Endodermal cell (in vitro differentiated cells): ENCODE measurements at regions not wholly inside any gene's neighbourhood (a gene's known extent, or its start where the extent isn't known, plus 50 kb on each side); places are given as distances from the start of the nearest gene placed in this dataset.
A peak's percentile ranks its signal among the peaks of the same experiment; 100 is the strongest.

Experiments
- DNase-seq: peaks from one replicate; pipeline ENCODE4 v3.0.0-alpha.2; 2017
- H3K27ac ChIP-seq: 2 replicates; pipeline ENCODE4 v1.5.1; 2013; ENCODE audit warnings: mild to moderate bottlenecking, low read depth, low read length, moderate library complexity
- H3K27me3 ChIP-seq: 2 replicates; pipeline ENCODE4 v1.6.1; 2013; ENCODE audit warnings: mild to moderate bottlenecking, low read length, moderate library complexity; ENCODE audit not compliant: insufficient read depth, control insufficient read depth, poor library complexity, severe bottlenecking
- H3K36me3 ChIP-seq: 2 replicates; pipeline ENCODE4 v1.7.0; 2013; ENCODE audit warnings: mild to moderate bottlenecking, low read length, moderate library complexity; ENCODE audit not compliant: control insufficient read depth, insufficient read depth
- H3K4me1 ChIP-seq: one replicate; pipeline ENCODE4 v1.7.0; 2013; ENCODE audit warnings: low read length; ENCODE audit not compliant: control insufficient read depth, insufficient read depth
- H3K4me3 ChIP-seq: 2 replicates; pipeline ENCODE4 v1.5.1; 2013; ENCODE audit warnings: mild to moderate bottlenecking, low read length, moderate library complexity
- H3K9ac ChIP-seq: 2 replicates; pipeline ENCODE4 v1.6.1; 2013; ENCODE audit warnings: mild to moderate bottlenecking, low read length, moderate library complexity; ENCODE audit not compliant: poor library complexity, severe bottlenecking; ENCODE audit errors: extremely low read depth
- H3K9me3 ChIP-seq: 2 replicates; pipeline ENCODE4 v1.6.1; 2013; ENCODE audit warnings: mild to moderate bottlenecking, low read length, moderate library complexity; ENCODE audit not compliant: control insufficient read depth
- H3K27ac Mint-ChIP-seq: 2 replicates; pipeline ENCODE4 v1.8.0; 2020; ENCODE audit warnings: mixed read lengths
- H3K27me3 Mint-ChIP-seq: 2 replicates; pipeline ENCODE4 v1.8.0; 2021; ENCODE audit warnings: mild to moderate bottlenecking, mixed read lengths; ENCODE audit not compliant: insufficient read depth
- H3K36me3 Mint-ChIP-seq: 2 replicates; pipeline ENCODE4 v1.8.0; 2020; ENCODE audit warnings: low read depth, mixed read lengths
- H3K4me1 Mint-ChIP-seq: 2 replicates; pipeline ENCODE4 v1.8.0; 2020; ENCODE audit warnings: mixed read lengths
- H3K4me3 Mint-ChIP-seq: 2 replicates; pipeline ENCODE4 v1.8.0; 2020; ENCODE audit warnings: mild to moderate bottlenecking, moderate library complexity, mixed read lengths
- H3K9me3 Mint-ChIP-seq: 2 replicates; pipeline ENCODE4 v1.8.0; 2020; ENCODE audit warnings: mild to moderate bottlenecking, mixed read lengths
- CTCF ChIP-seq: fragments of 200-600 bp; sonication (generic); conservative IDR thresholded peaks from 2 replicates; pipeline ENCODE4 v1.5.0; 2021; ENCODE audit warnings: antibody characterized with exemption, mild to moderate bottlenecking
- WGBS, 2 experiments: methylation state at CpG; one replicate each; pipeline versions ENCODE4 v1.1.5 to v1.1.7; 2013; ENCODE audit warnings: missing lambda C conversion rate in 2 of 2, mixed read lengths in 1 of 2; ENCODE audit not compliant: insufficient coverage in 1 of 2, insufficient read length in 1 of 2; 5-methylcytosine and 5-hydroxymethylcytosine counted together

- Mint-ChIP-seq H3K27ac (no peak overlapping the region), H3K4me3 (no peak overlapping the region), H3K36me3 (no peaks in the 10 kb centered on the region), H3K9me3 (peaks cover 4% of the 10 kb centered on the region), H3K27me3 (no peaks in the 10 kb centered on the region), H3K4me1 (peaks cover 7% of the 10 kb centered on the region)
- Histone ChIP-seq H3K27me3 (no peaks in the 10 kb centered on the region), H3K9me3 (no peaks in the 10 kb centered on the region), H3K27ac (no peak overlapping the region), H3K4me3 (no peak overlapping the region), H3K36me3 (no peaks in the 10 kb centered on the region), H3K9ac (no peak overlapping the region), H3K4me1 (no peaks in the 10 kb centered on the region)
- TF ChIP-seq CTCF, result no peak
- no peak for DNase-seq
- WGBS, 2 experiments, result 90 to 100% methylated on average over 1 to 3 of the region's 3 CpGs
Measured at GRCh38 chr16:13643412-13643811, 276.5 kb upstream of the ERCC4 start.

GRCh38 chr16:13645601-13646245 lies 274.2 kb upstream of the ERCC4 start:
- 52 to 79% methylated on average over 3 to 6 of the region's 6 CpGs for WGBS, 2 experiments
- no peak for TF ChIP-seq CTCF
- no peak overlapping the region for H3K4me3 ChIP-seq
- no peaks in the 10 kb centered on the region for H3K9me3 ChIP-seq
- Mint-ChIP-seq H3K4me1 (peaks cover 8% of the 10 kb centered on the region), H3K9me3 (peaks cover 4% of the 10 kb centered on the region), H3K27ac (no peak overlapping the region), H3K27me3 (peaks cover 2% of the 10 kb centered on the region), H3K4me3 (no peak overlapping the region), H3K36me3 (no peaks in the 10 kb centered on the region)
- no peak for DNase-seq
- no peaks in the 10 kb centered on the region for H3K27me3 ChIP-seq
- no peak overlapping the region for H3K9ac ChIP-seq
- H3K27ac ChIP-seq, result no peak overlapping the region
- no peaks in the 10 kb centered on the region for H3K4me1 ChIP-seq
- H3K36me3 ChIP-seq, result no peaks in the 10 kb centered on the region

- Histone ChIP-seq H3K4me1 (no peaks in the 10 kb centered on the region), H3K36me3 (no peaks in the 10 kb centered on the region), H3K27ac (no peak overlapping the region), H3K9ac (no peak overlapping the region), H3K27me3 (no peaks in the 10 kb centered on the region), H3K4me3 (no peak overlapping the region), H3K9me3 (peaks cover 24% of the 10 kb centered on the region)
- TF ChIP-seq CTCF, result peak; percentile 41
- Mint-ChIP-seq H3K9me3 (peaks cover 12% of the 10 kb centered on the region), H3K4me3 (no peak overlapping the region), H3K4me1 (no peaks in the 10 kb centered on the region), H3K27ac (no peak overlapping the region), H3K36me3 (no peaks in the 10 kb centered on the region), H3K27me3 (no peaks in the 10 kb centered on the region)
- no peak for DNase-seq
- 95 to 98% methylated on average over 6 to 8 of the region's 8 CpGs for WGBS, 2 experiments
Measured at GRCh38 chr16:13660807-13661206, 259.1 kb upstream of the ERCC4 start.
